OCI-LY3 (cell line): ENCODE measurements at regions not wholly inside any gene's neighbourhood (a gene's known extent, or its start where the extent isn't known, plus 50 kb on each side); places are given as distances from the start of the nearest gene placed in this dataset.

ENCODE experiments used
- EZH2phosphoT487 ChIP-seq: fragments of 200-600 bp; shearing (Covaris generic); IDR thresholded peaks from 2 replicates; pipeline ENCODE4 v1.6.1; 2018; ENCODE audit warnings: antibody characterized with exemption, mixed run types, low read depth
- TF ChIP-seq, protein P1 (sequence below): fragments of 200-600, 300-600 bp; sonication (generic); IDR thresholded peaks from 2 replicates; pipeline ENCODE4 v1.5.1; 2014; ENCODE audit warnings: antibody characterized with exemption, low read length, low read depth

DNA sequence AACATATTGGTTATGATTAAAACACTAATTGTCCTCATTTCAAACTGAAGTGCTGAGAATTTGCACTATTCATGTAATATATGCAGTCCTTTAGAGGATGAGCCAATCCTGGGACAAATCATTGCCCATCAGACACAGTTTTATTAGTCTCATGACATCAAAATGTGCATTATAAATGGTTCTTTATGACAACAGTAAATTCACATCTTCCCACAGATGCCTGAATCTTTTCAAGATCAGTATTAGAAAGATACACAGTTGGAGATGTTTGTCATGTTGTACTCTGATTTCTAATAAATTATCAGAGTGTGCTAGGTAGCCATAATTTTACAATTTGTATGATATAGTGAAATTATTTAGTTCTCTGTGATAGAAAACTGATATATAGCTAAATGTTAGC, 813.5 kb downstream of the FAM181B start:
- TF ChIP-seq, protein P1, sequence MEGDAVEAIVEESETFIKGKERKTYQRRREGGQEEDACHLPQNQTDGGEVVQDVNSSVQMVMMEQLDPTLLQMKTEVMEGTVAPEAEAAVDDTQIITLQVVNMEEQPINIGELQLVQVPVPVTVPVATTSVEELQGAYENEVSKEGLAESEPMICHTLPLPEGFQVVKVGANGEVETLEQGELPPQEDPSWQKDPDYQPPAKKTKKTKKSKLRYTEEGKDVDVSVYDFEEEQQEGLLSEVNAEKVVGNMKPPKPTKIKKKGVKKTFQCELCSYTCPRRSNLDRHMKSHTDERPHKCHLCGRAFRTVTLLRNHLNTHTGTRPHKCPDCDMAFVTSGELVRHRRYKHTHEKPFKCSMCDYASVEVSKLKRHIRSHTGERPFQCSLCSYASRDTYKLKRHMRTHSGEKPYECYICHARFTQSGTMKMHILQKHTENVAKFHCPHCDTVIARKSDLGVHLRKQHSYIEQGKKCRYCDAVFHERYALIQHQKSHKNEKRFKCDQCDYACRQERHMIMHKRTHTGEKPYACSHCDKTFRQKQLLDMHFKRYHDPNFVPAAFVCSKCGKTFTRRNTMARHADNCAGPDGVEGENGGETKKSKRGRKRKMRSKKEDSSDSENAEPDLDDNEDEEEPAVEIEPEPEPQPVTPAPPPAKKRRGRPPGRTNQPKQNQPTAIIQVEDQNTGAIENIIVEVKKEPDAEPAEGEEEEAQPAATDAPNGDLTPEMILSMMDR: no peak
- TF ChIP-seq EZH2phosphoT487: no peak
